ENCODE measurements at regions not wholly inside any gene's neighbourhood (a gene's known extent, or its start where the extent isn't known, plus 50 kb on each side); places are given as distances from the start of the nearest gene placed in this dataset.
A peak's percentile ranks its signal among the peaks of the same experiment; 100 is the strongest.

DNA sequence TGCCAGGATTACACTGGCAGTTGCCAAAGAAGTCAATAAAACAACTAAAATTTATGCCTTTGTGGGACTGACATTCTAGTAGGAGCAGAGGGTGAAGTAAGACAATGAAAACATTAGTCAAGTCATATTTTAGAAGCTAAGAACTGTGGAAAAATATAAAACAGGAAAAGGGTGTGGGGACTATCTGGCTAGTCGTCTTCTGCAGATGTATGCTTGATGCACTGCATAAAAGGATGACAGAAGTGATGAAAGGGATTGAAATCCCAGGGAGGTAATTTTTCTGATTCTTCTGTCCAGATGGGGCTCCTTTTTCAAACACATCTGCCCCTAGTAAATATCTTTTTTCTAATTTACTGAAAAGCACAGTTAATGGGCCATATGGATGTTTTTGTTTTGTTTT is 706.3 kb downstream of the ADGRL2 start:
- H3K9me3 ChIP-seq, result no peaks in the 10 kb centered on the region
- no peaks in the 10 kb centered on the region for H3K36me3 ChIP-seq
- TF ChIP-seq, protein P1, sequence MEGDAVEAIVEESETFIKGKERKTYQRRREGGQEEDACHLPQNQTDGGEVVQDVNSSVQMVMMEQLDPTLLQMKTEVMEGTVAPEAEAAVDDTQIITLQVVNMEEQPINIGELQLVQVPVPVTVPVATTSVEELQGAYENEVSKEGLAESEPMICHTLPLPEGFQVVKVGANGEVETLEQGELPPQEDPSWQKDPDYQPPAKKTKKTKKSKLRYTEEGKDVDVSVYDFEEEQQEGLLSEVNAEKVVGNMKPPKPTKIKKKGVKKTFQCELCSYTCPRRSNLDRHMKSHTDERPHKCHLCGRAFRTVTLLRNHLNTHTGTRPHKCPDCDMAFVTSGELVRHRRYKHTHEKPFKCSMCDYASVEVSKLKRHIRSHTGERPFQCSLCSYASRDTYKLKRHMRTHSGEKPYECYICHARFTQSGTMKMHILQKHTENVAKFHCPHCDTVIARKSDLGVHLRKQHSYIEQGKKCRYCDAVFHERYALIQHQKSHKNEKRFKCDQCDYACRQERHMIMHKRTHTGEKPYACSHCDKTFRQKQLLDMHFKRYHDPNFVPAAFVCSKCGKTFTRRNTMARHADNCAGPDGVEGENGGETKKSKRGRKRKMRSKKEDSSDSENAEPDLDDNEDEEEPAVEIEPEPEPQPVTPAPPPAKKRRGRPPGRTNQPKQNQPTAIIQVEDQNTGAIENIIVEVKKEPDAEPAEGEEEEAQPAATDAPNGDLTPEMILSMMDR (IDR thresholded peaks at IDR 0.05), result no peak
- no peak for DNase-seq
- no peaks in the 10 kb centered on the region for H3K4me1 ChIP-seq
- intact Hi-C loops (cut with DNase I), result no loop called here
- H3K27ac ChIP-seq, result no peak overlapping the region
- H3K27me3 ChIP-seq (ENCODE audit: low read depth), result no peaks in the 10 kb centered on the region
- no peak for ATAC-seq
- H3K4me3 ChIP-seq, result no peak overlapping the region

DNA sequence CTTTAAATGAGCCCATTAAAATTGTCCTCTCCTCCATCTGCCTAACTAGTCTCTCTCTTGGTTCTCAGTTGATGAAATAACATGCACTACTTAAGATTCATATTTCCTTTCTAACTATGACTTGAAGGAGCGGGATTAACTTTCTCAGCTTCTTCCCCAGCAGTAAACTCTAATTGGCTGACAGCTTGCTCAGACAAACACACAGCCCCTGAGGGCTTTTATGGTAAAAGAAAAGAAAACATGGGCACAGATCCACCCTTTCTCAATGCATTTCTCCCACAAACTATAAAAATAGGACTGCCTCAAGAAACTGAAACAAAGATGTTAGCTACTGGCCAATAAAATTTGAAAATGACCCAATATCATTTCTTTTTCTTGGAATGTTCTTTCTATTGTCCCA is 703.1 kb downstream of the ADGRL2 start:
- ATAC-seq (no peak), DNase-seq (no peak)
- Histone ChIP-seq H3K4me1 (no peaks in the 10 kb centered on the region), H3K36me3 (no peaks in the 10 kb centered on the region), H3K9me3 (no peaks in the 10 kb centered on the region), H3K27ac (no peak overlapping the region), H3K27me3 (ENCODE audit: low read depth) (no peaks in the 10 kb centered on the region), H3K4me3 (no peak overlapping the region)
- TF ChIP-seq, protein P1 (IDR thresholded peaks at IDR 0.05), result no peak
- intact Hi-C loops (cut with DNase I), result no loop called here

DNA sequence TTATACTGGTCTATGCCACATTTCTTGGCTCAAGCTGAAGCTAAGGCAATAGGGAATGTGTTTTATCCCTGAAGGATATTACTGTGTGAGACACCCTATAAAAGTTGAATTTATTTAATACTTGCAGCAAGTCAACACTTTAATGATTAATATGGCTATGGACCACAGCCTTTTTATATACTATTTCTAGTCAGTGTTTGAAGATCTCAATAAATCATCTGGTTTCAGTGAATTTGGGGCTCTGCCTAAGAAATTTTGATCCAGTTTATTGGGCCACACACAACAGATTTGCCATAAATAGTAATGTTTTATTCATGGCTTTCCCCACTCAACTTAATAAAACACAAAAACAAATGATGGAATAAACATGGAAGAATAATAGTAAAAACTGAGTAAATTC is 698.3 kb downstream of the ADGRL2 start:
- H3K4me1 ChIP-seq, result no peaks in the 10 kb centered on the region
- DNase-seq (no peak), ATAC-seq (no peak)
- intact Hi-C loops (cut with DNase I), result no loop called here
- H3K27me3 ChIP-seq (ENCODE audit: low read depth), result no peaks in the 10 kb centered on the region
- H3K9me3 ChIP-seq, result peaks cover 13% of the 10 kb centered on the region
- TF ChIP-seq, protein P1 (IDR thresholded peaks at IDR 0.05), result no peak
- H3K4me3 ChIP-seq, result no peak overlapping the region
- H3K36me3 ChIP-seq, result no peaks in the 10 kb centered on the region
- H3K27ac ChIP-seq, result no peak overlapping the region

DNA sequence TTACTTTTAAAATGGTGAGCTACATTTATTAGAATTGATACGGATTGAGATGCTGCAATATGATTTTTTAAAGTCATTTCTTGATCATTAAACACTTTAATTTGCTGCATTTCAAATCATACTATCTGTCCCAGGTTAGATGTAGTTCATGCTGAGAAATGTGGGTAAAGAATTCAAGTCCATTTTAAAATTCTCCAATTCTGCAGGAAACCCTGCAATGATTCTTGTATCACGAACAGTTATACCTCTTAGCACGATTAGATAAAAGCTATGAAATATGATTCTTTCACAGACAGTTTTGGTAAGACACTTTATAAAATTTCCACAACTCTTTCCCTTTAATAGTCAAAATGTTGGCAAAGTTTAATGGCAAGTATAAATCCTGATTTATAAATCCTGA is 693.4 kb downstream of the ADGRL2 start:
- DNase-seq (no peak), ATAC-seq (no peak)
- Histone ChIP-seq H3K4me3 (no peak overlapping the region), H3K27ac (no peak overlapping the region), H3K36me3 (no peaks in the 10 kb centered on the region), H3K9me3 (peaks cover 13% of the 10 kb centered on the region), H3K4me1 (peaks cover 6% of the 10 kb centered on the region), H3K27me3 (ENCODE audit: low read depth) (no peaks in the 10 kb centered on the region)
- intact Hi-C loops (cut with DNase I), result no loop called here
- TF ChIP-seq, protein P1 (IDR thresholded peaks at IDR 0.05), result no peak

DNA sequence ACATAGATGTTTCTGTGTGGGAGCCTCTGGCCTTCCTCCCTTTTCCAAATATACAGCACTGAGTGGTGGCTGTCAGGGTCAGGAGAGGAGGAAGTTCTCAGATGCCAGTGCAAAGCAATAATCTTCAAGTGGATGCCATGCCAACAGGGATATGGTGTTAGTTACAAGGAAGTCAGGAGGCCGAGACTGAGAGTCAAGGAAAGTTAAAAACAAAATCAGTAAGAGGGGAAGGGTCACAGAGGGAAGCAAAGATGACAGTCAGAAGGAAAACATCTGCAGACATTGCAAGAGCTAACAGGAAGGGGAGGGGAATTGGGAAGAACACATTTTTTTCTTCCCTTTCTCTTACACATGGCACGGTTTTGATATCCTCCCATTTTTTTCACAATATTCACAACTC is 691.4 kb downstream of the ADGRL2 start:
- TF ChIP-seq, protein P1 (IDR thresholded peaks at IDR 0.05), result no peak
- Histone ChIP-seq H3K36me3 (no peaks in the 10 kb centered on the region), H3K4me3 (no peak overlapping the region), H3K9me3 (peaks cover 13% of the 10 kb centered on the region), H3K27me3 (ENCODE audit: low read depth) (no peaks in the 10 kb centered on the region), H3K27ac (no peak overlapping the region), H3K4me1 (peaks cover 6% of the 10 kb centered on the region)
- peak; percentile 63 to 82 for ATAC-seq
- no peak for DNase-seq
- intact Hi-C loops (cut with DNase I), result no loop called here
